GM10248 (cell line): ENCODE measurements at regions not wholly inside any gene's neighbourhood (a gene's known extent, or its start where the extent isn't known, plus 50 kb on each side); places are given as distances from the start of the nearest gene placed in this dataset.
A peak's percentile ranks its signal among the peaks of the same experiment; 100 is the strongest.

ENCODE experiments used
- CTCF ChIA-PET: fragments of 300-600 bp; sonication (Branson Sonifier 250); formaldehyde crosslinking; extraction: SDS; loops from one replicate; lab custom pipeline; 2021; ENCODE audit warnings: antibody characterized with exemption; lab: Yijun Ruan, JAX
- POLR2A ChIA-PET: fragments of 350-650 bp; sonication (Branson Sonifier 250); formaldehyde crosslinking; extraction: SDS; loops from one replicate; lab custom pipeline; 2020; ENCODE audit warnings: antibody characterized with exemption; lab: Yijun Ruan, JAX
- DNase-seq: peaks from one replicate; pipeline ENCODE4 v3.0.0; 2012; ENCODE audit errors: extremely low spot score
- TF ChIP-seq, protein P1 (sequence below): IDR thresholded peaks from 2 replicates; pipeline ENCODE4 v1.5.1; 2012; ENCODE audit warnings: mild to moderate bottlenecking, low read depth; ENCODE audit errors: extremely low read depth, missing control alignments, control extremely low read depth

DNA sequence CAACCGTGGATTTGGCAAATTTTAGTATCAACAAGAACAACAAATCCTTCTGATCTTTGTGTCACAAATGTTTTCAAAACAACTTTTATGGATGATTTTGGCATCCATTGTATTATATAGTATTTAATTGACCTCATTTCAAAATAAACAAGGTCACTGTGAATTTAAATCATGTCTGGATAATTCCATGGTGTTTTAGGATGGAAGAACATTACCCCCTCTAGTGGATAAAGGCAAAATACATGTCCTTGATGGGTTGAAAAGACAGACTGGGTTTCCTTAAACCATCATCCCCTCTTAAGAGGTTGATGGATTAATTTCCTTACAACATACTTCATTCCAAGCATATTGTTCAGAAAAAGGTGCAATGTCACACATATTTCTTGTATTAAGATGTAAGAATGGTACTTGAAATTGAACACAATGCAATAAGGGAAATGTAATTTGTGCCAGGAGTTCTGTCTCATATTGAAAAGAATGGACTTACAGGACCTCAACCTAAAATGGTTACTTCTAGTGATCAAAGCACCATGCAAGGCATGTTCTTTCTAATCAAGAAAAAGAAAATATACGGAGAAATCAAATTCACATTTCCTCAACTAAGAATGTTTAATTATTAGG lies 352.0 kb downstream of the BCAT1 start:
- POLR2A ChIA-PET, result no interaction called here
- peak; percentile 20 for DNase-seq
- TF ChIP-seq, protein P1, sequence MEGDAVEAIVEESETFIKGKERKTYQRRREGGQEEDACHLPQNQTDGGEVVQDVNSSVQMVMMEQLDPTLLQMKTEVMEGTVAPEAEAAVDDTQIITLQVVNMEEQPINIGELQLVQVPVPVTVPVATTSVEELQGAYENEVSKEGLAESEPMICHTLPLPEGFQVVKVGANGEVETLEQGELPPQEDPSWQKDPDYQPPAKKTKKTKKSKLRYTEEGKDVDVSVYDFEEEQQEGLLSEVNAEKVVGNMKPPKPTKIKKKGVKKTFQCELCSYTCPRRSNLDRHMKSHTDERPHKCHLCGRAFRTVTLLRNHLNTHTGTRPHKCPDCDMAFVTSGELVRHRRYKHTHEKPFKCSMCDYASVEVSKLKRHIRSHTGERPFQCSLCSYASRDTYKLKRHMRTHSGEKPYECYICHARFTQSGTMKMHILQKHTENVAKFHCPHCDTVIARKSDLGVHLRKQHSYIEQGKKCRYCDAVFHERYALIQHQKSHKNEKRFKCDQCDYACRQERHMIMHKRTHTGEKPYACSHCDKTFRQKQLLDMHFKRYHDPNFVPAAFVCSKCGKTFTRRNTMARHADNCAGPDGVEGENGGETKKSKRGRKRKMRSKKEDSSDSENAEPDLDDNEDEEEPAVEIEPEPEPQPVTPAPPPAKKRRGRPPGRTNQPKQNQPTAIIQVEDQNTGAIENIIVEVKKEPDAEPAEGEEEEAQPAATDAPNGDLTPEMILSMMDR, result peak; percentile 44
- CTCF ChIA-PET, result interaction anchor here (1.1 to 1.3 kb wide), 2 partner anchors 9 to 18 kb away, joined by 3 to 4 read pairs; no protein-coding TSS in a partner anchor

DNA sequence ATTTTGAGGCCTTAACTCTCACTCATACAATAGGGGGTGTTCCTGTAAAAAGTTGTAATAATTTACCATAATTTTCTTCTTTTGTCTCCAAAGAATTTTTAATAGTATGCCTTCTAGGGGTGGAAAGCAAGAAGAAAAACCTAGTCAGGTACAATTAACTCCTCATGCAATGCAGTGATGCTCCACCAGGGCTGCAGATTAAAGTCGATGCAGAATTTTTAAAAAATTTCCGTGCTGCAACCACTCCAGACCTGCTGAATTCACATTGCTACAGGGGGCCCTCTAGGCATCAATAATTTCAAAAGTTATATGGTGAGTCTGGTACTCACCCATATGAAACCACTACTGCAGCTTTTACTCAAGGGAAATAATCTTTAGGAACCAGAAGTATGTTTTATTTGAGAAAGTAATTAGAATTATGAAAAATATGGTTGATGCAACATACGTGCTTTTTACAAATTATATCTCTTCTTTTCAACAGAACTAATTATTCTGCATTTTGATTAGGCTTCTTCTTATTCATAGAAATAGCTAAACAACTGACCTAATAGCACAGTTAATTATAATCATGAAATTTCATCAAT lies 353.2 kb downstream of the BCAT1 start:
- ChIA-PET CTCF (interaction anchor here (1.1 to 1.5 kb wide), 3 partner anchors 10 to 488 kb away, joined by 3 to 4 read pairs (median 3); no protein-coding TSS in a partner anchor), POLR2A (no interaction called here)
- TF ChIP-seq, protein P1, result no peak
- DNase-seq, result no peak

DNA sequence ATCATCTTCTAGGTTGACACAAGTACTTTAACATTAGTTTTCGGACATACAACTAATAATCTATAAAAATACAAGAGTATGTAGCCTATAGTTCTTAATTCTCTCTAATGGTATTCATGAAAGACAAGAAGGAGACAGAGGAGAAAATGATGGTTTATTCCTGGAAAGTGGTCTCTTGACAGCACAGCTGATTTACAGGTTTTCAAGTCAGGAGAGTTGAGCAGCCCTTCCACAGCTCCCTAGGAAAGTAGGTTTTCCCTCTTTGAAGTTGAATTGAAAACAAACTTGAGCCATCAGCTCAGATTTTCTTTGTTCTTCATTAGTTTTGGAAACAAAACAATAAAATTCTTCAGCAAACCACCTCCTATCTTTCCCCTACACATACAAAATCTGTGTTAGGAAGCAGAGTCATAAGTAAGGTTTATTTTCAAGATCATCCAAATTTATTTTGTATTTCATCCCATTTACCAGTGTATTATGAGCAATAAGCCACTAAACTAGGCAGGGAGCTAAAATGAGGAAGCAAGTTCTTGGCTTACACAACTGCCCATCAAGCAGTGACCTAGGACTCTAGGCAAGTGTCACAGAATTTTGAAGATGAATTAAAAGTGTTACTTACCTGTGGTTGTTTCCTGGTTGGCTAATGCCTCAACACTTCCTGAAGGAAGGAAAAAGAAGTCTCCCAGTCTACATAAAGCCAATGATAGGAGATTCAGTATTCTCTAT lies 357.0 kb downstream of the BCAT1 start:
- ChIA-PET POLR2A (no interaction called here), CTCF (interaction anchor here (1.1 to 1.8 kb wide), 3 partner anchors 14 to 177 kb away, joined by 3 to 4 read pairs (median 3); no protein-coding TSS in a partner anchor)
- no peak for DNase-seq
- TF ChIP-seq, protein P1, result no peak

DNA sequence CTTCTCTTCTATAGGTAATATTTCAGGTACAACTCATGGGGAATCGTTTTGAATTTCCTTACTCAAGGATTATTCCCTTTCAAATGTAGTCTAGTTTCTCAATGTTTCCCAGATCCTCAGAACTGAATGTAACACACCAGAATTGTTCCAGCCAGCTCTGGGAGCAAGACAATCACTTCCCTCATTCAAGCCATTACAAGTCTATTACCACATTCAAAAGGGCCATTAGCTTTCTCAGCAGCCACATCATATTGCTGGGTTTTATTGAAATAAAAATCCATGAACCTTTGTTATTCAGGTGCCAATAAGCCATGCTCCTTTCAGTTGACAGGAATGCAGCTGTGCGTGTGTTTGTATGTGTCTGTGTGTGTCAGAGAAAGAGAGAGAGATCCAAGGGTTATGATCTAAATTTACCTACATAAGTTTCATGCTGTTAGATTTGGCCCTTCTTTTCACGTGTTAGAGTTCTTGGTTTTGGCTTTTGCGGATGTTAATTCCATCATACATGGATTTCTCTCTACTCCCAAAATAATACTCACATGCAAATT lies 357.7 kb downstream of the BCAT1 start:
- CTCF ChIA-PET, result interaction anchor here (1.1 to 1.8 kb wide), 5 partner anchors 13 to 1126 kb away, joined by 3 to 8 read pairs (median 3); no protein-coding TSS in a partner anchor
- no peak for DNase-seq
- POLR2A ChIA-PET, result no interaction called here
- TF ChIP-seq, protein P1, result no peak

DNA sequence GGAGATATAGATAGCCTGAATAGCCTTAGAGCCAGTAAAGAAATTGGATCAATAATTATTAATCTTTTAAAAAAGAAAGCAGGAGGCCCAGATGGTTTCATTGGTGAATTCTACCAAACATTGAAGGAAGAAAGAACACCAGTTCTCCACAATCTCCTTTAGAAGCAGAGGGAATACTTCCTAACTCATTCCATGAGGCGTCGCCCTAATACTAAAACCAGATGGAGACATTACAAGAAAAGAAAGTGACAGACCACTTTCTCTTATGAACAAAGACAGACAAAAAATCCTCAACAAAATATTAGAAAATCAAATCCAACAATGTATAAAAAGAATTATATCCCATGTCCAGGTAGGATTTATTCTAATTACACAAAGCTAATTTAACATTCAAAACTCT lies 362.6 kb downstream of the BCAT1 start:
- ChIA-PET POLR2A (no interaction called here), CTCF (no interaction called here)
- TF ChIP-seq, protein P1, result no peak
- no peak for DNase-seq

DNA sequence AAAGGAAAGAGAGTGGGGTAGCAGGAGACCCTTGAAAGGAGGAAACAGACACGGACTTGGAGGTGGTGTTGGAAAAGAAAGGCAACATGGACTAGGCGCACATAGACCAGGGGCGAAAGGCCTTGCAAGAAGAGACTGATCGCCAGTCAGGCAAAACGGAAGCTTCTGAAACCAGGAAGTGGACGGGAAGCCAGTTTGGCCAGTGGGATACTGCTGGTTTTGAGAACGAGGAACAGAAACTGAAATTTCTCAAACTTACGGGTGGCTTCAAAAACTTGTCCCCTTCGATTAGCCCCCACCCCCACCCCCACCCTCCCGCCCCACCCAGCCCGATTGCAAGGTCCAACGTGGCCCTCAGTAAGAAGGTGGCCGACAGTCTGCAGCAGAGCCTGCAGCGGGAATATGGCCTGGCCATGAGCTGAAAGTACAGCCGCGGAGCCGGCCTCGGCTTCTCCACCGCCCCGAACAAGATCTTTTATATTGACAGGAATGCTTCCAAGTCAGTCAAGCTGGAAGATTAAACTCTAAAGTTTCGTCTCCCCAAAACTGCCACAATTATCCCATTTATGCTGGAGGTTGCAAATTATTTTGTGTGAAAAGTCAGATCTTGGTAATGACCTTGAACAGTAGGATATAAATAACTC lies 364.7 kb downstream of the BCAT1 start:
- DNase-seq, result no peak
- TF ChIP-seq, protein P1, result no peak
- ChIA-PET POLR2A (no interaction called here), CTCF (no interaction called here)
